ENCODE measurements at regions not wholly inside any gene's neighbourhood (a gene's known extent, or its start where the extent isn't known, plus 50 kb on each side); places are given as distances from the start of the nearest gene placed in this dataset.

DNA sequence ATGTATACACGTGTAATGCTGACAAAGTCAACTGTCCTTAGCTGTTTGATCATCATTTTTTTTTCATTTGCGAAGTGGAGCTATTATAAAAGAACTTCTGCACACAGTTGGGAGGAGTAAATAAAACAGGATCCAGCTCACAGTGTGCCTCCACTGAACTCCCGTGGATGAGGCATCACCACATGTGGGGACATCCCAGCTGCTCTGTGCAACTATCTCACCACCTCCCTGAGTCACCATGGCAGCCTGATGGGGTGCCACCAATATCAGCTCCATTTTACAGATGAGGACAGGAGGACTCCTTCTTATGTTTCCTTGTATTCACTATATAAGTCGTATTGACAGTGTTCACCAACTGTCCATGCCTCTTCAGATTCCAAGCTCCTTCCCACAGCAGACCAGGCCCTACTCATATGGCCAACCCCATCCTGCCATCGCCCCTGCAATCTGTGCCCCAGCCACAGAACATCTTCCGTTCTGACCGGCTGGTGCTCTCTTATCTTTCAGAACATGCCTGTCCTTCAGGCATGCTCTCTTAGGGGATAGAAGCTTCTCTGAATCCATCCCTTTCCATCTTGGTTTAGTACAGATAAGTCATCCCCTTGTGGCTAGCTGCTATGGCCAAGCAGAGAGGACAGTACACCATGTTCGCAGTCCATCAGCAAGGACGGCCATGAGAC, 288.1 kb downstream of the RNF144A start:
- intact Hi-C loops (cut with DNase I), result no loop called here

DNA sequence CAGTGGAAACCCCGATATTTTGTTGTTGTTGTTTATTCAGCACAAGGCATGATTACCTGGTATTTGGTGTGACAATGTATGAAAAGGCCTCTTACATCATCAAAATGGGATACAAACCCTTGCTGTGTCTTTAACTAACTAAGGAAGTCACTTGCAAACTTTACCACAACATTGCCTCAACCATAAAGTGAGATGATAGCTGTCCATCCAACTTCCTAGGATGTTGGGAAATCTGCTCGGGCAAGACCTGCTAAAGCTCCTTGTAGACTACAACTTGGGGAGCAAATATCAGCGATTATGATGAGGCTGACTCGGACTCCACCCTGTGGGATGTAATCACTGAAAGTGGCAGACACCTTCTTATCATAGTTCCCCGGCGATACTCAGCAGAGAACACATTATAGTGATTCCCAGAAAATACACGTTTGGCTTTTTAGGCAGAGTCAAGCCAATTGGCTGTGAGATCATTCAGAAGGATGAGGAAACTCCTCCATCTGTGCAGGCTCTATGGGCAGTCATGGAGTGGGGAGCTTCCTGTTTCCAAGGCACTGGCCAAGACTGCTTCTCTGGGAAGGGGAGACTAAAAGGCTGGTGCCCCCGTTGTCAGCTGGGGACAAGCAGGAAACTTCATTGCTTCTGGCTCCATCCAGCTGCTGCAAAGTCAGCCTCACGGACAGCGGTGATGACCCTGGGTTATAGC, 289.0 kb downstream of the RNF144A start:
- DNase-seq (ENCODE audit: low spot score), result no peak
- intact Hi-C loops (cut with DNase I), result no loop called here

More for the DNA sequence above, 288.1 kb downstream of the RNF144A start:
- no peak for DNase-seq (ENCODE audit: low spot score)

DNA sequence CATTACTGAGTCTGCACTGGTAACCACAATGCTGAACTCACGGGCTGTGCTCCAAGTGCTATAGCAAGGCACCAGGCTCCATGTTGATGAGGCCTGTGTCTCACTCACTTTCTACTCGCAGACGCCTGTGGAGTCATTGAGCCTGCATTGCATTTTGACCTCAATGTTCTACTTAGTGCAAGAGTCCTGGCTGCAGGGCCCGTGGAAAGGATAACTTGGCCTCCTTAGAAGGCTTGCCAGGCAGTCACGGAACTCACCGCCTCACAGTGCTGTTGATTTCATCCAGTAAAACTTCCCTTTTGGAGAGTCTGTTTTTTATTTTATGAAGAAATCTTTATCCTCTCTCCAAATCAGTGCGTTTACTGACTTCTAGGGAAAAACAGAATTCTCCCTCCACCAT, 290.4 kb downstream of the RNF144A start:
- intact Hi-C loops (cut with DNase I), result no loop called here
- DNase-seq (ENCODE audit: low spot score), result no peak

DNA sequence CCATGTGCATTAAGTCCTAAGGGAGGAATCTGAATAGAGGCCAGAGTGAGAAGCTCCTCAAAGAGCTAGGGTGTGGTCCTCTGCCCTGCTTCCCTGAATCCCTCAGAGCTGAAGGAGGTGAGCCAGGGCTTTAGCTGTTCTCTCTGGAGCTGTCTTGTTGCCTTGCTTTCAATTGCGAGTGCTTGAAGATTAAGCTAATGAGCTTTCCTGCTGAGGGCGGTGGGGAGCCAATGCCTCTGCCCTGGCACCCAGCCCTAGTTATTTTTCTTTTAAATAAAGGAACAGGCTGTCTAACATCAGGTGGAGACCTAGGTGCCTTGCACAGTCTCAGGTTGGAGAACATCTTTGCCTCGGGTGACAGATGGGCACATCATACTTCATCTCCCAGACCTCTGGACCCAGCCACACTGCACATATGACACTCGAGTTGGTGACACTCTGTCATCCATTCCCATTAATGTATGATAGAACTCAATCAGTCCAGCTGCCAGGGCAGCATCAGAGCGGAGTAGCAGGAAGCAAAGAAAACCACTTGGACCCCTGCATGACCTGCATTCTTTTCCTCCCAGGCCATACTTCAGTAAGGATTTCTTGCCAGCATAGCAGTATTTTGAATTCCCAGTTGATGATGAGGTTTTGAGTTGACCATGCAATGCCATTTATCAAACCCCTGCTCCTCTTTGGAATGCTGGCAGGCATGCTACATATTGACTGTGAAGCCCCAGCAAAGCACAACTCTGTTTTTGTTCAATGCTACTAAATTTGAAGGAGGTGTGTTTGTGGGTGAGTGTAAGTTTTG, 292.7 kb downstream of the RNF144A start:
- DNase-seq (ENCODE audit: low spot score), result no peak
- intact Hi-C loops (cut with DNase I), result no loop called here

DNA sequence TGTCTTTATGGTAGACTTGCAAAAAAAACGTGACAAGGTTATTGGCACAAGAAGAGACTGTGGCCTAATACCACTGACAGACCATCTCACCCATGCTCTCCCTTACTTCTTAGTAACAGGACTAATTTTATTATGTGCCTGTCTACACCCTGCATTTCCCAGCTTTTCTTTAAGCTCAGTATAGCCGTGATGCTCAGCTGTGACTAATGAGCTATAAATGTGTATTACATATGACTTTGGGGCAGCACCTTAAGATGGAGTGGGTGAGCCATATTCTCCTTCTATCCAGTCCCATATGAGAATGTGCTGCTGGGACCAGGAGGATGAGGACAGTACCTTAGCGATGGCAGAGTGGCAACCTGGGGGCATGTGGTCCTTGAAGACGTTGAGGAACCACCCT, 293.5 kb downstream of the RNF144A start:
- intact Hi-C loops (cut with DNase I), result no loop called here
- no peak for DNase-seq (ENCODE audit: low spot score)

DNA sequence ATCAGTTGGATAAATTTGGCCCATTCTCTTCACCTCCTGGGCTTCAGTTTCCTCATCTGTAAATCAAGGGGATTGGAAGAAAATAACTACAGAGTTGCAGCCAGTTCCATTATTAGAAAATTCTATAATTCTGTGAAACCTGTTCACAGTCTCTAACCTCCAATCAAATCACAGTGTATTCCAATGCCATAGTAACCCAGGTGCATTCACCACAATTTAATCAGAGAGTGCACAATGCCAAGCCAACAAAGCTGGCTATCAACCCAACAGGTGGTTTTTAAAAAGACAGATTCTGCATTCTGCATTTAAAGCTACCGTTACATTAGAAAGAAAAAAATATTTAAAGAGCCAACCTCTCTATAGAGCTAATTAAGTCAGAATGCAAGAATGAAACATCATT, 308.6 kb downstream of the RNF144A start:
- no peak for DNase-seq (ENCODE audit: low spot score)
- intact Hi-C loops (cut with DNase I), result no loop called here

DNA sequence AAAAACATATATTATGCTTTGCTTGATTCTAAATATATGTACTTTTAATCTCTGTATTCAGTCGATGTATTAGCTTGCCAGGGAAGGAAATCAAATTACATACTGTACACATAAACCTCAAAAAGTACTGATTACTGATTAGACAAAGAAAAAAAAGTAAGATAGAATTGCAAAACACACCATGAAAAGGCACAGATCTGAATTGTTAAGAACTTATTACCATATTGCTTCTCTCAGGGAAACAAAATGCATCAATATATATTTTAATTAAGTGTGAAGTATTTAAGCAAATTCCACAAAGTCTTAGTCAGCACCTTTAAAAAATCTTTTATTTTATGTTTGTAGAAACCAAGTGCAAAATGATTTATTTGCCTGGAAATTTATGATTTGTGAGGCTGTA, 309.3 kb downstream of the RNF144A start:
- intact Hi-C loops (cut with DNase I), result no loop called here
- DNase-seq (ENCODE audit: low spot score), result no peak

DNA sequence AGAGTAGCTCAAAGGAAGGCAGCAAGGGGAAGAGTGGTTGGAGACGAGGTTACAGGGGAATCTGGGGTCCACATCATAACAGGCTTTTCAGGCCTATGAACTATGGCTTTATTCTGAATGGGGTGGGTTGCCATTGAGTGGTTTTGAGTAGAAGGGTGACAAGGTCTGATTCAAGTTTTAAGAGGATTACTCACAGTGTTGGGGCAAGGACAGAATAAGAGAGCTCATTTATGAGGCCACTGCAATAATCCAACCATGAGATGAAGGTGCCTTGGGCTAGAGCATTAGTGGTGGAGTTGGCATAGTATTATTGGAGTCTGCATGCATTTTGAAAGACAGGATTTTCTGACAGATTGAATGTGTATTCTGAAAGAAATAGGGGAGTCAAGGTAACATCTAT, 315.9 kb downstream of the RNF144A start:
- intact Hi-C loops (cut with DNase I), result no loop called here
- DNase-seq (ENCODE audit: low spot score), result no peak

DNA sequence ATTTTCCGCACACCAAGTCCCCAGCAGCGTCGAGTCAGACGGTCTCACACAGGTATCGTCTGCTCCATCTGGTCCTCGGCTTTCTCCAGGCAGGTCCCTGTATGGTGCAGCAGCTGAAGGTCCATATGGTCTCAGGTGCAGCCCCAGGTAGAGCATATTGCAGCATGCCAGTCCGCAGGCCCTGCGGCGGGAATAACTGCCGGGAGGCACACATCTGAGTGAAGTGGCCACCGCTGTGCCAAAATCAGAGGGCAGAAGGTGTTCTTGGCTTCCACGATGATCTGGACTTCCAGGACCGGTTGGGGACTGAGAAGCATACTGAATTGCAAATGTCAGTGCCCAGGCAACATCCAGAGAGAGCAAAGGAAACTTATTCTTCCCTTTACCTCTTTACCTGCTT, 320.3 kb downstream of the RNF144A start:
- intact Hi-C loops (cut with DNase I), result no loop called here
- no peak for DNase-seq (ENCODE audit: low spot score)

DNA sequence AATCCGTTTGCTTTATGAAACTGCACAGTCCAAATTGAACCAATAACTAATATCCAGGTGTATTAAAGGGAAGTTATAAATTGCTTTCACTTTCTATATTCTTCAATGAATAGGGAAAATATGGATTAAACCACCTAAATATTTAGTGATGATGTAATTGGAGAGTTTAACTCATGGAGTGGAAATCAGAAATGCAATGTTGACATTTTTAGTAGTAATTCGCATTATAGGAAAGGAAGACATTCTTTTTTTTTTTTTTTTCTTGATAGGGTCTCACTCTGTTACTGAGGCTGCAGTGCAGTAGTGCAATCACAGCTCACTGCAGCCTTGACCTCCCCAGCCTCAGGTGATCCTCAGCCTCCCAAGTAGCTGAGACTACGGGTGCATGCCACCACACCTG, 321.9 kb downstream of the RNF144A start:
- no peak for DNase-seq (ENCODE audit: low spot score)
- intact Hi-C loops (cut with DNase I), result no loop called here

DNA sequence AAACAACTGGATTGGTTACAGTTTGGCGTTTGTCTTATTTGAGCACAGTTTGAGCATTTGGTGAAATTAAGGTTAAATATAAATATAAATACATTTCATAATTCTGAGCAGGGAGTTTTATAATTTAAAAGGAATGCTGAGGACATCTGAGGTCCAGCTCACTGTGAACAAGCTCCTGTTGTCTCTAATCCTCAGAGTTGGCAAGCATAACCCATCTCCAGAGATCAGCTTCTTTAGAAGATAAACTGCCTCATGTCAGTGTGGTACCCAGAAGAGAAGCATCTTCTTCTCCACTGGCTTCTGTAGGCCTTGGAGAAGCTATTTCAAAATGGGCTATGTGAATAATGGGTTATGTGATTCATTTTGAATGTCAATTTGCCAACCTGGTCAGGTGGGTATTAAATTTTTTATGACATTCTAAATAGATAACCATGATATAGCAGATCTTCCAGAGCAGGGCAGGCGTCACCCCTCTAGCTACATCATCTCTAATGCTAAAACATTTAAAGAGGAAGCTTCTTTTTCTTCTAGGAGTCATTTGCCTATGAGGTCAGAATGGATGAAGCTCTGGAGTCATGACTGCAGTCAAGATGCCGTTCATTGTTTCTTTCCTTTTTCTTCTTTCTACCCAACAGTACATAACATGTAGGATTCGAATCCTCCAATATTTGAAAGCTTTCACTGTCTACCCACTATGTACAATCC, 324.0 kb downstream of the RNF144A start:
- DNase-seq (ENCODE audit: low spot score), result no peak
- intact Hi-C loops (cut with DNase I), result no loop called here

DNA sequence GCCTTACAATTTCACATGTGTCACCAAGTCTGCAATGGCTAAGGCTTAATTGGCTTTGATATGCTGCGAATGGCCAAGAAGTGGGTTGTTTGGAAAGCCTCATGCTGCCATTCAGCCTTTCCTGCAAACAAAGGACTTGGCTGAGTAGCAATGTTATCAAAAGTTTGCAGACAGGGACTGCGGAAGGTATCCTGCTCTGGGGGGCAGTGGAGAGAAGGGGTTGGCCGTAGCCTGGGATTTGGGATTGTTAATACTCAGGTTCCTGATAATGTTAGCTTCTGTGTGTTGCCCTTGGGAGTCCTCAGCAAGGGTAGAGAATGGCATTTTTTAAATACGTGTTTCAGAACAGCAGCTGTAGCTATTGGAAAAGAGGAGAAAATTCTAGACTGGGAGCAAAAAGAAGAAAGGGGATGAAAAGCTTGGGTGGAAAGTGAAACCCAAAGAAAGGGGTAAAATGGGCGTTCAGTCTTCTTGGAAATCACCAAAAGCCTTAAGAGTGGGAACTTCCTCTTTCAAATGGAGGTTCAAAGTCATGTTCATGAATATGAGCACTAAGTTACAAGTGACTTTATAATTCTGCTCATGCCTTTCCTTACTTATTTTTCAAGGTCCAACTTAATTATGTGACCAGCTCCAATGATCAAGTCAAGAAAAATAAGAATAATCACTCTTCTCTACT, 325.1 kb downstream of the RNF144A start:
- intact Hi-C loops (cut with DNase I), result no loop called here
- no peak for DNase-seq (ENCODE audit: low spot score)

DNA sequence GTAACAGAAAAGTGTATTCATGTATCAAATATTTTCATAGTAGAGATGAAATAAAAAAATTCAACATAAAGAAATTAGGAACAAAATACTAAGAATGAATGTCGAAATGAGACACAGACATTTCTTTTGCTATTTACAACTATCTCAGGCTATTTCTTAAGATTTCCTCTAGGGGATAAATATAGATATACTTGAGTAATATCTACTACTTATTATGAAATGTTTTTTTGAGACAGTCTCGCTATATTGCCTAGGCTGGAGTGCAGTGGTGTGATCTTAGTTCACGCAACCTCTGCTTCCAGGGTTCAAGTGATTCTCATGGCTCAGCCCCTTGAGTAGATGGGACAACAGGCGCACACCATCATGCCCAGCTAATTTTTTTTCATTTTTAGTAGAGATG, 326.1 kb downstream of the RNF144A start:
- no peak for DNase-seq (ENCODE audit: low spot score)
- intact Hi-C loops (cut with DNase I), result no loop called here

DNA sequence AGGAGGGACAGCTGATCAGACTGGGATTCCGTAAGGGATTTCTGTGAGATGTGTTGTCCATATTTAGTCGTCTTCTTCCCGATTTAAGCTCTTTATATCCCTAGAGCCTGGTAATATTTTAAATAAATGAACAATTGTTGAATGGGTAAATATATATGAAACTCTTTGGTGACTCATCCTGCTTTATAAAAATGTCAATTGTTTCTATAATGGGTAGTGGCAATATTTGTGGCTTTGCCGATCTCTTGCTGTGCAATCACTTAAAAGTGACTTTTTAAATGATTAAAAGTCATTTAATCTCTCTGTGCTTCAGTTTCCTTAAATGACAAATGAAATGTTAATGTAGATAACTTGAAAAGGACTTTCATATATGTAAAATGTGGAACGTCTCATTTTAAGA, 339.2 kb downstream of the RNF144A start:
- intact Hi-C loops (cut with DNase I), result no loop called here
- DNase-seq (ENCODE audit: low spot score), result no peak

DNA sequence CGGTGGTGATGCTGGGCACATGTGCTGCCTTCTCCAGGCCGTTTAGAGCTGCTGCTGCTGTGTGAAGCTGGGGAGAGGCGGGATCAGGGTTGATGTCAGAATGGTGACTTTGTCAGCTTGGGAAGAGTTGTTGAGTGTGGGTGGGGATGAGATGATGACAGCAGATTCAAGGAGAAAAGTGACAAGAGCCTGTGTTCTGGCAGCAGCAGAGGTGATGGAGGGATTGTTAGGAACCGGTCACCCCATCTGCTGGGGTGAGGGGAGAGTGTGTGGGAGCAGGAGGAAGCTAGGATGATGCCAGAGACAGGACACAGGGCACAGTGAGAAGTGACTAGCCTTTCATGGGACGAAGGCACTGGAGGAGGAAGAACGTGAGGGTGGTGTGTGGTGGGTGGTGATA, 345.5 kb downstream of the RNF144A start:
- DNase-seq (ENCODE audit: low spot score), result no peak
- intact Hi-C loops (cut with DNase I), result no loop called here

DNA sequence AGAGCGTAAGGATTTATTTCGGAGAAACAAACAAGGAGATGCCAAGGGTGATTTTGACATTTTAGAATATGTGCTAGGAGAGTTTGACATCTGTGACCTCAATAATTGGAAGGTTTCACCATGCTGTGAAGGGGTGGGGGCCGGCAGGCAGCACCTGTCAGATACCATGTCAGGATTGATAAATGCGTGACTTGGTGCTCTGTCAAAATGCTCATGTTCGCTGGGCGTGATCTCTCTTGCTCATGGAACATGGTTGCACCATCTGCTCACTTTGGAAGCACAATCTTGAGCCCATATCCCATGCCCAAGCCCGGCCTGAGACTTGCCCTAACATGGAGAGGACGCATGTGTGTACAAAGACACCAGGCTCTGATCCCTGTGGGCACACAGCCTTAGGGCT, 347.6 kb downstream of the RNF144A start:
- intact Hi-C loops (cut with DNase I), result no loop called here
- DNase-seq (ENCODE audit: low spot score), result no peak

DNA sequence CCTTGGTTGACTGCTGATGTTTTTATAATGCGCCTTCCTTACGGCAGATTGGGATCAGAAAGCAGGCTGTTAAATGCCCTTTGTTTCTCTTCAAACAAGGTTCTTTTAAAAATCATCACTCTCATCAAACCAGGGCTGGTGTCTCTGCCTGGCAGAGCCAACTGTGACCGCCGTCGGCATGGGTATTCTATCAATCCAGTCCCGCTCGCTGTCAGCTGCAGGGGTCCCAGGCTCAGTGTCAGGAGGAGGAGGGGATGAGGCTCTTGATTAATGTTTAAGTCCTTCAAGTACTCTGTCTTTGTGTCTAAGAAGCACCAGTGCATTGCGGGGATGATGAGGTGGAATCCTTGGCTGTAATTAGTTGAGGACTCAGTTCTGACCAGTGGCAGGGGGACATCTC, 348.1 kb downstream of the RNF144A start:
- DNase-seq (ENCODE audit: low spot score), result no peak
- intact Hi-C loops (cut with DNase I), result no loop called here

DNA sequence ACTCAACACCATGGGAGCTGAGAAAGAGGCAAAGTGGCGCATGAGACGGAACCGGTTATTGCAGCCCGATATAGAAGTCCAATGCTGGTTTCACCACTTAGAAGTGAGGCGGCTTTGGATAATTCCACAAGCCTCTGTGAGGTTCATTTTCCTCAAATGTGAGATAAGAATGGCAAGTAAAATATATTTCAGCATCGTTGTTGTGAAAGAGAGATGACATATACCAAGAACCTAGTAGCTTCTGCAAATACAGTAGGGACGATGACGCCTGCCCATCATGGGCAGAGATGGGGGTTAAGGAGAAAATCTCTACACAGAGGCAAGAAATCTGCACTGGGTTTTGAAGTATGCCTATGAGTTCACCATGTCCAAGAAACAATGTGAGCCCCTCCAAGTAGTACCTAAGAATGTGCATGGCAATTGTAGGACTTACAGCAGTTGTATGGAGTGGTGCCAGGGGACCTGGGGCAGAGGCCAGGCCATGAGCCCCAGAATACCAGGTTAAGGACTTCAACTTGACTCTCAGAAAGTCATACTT, 352.0 kb downstream of the RNF144A start:
- intact Hi-C loops (cut with DNase I), result no loop called here
- DNase-seq (ENCODE audit: low spot score), result no peak

DNA sequence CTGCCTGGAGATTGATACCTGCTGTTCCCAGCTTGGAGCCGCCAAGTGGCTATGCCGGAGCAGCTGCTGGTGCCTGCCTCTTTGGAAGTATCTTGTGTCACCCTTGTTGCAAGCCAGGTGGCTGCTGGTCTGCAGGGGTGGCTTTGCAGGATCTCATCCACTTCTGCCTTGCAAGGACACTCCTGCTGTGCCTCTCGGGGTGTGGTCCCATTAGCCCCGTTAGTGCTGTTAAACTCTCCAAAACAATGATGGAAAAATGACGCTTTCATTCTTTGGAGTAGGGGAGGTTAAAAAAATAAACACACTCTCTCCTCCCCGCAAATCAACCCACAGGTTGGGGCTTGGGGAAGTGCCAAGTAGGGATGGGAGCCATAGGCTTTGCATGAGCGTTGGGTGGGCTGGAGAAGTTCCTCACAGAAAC, 352.8 kb downstream of the RNF144A start:
- intact Hi-C loops (cut with DNase I), result no loop called here
- no peak for DNase-seq (ENCODE audit: low spot score)
